HepG2 (cell line): ENCODE measurements at regions not wholly inside any gene's neighbourhood (a gene's known extent, or its start where the extent isn't known, plus 50 kb on each side); places are given as distances from the start of the nearest gene placed in this dataset.

ENCODE experiments used
- ATAC-seq: fragments of 200-7000 bp; cut with Tn5 transposase; 3 replicates; pipeline ENCODE4 v1.9.1; 2020; ENCODE audit warnings: mild to moderate bottlenecking, moderate library complexity
- BruUV-seq: library from RNA; stranded (reverse); fragments of 400-500 nt; replicated peaks from 2 replicates; lab custom pipeline; 2021; lab: Mats Ljungman, UMichigan
- CTCF ChIA-PET: fragments of 300-600 bp; formaldehyde crosslinking; extraction: SDS; loops from one replicate; lab custom pipeline; 2021; ENCODE audit warnings: low total read pairs, inconsistent platforms, low intra/inter-chr PET ratio; lab: Yijun Ruan, JAX
- POLR2A ChIA-PET: fragments of 350-600 bp; sonication (Branson Sonifier 250); formaldehyde crosslinking; loops from one replicate; lab custom pipeline; 2020; ENCODE audit warnings: antibody characterized with exemption, inconsistent platforms; lab: Yijun Ruan, JAX
- DNase-seq: peaks from one replicate; pipeline ENCODE4 v3.0.0-alpha.2; 2015; ENCODE audit warnings: low spot score
- FAIRE-seq: peaks from 3 replicates; lab custom pipeline; 2011; peaks lifted over from hg19 to GRCh38; lab: Jason Lieb, UNC
- H2AFZ ChIP-seq: one replicate; pipeline ENCODE4 v1.6.1; 2011; ENCODE audit warnings: low read length, inconsistent platforms
- H3K27ac ChIP-seq: fragments of 300-600 bp; 3 replicates; pipeline ENCODE4 v1.8.0; 2011; ENCODE audit warnings: mixed run types, mild to moderate bottlenecking, mixed read lengths, low read length, inconsistent platforms; ENCODE audit not compliant: insufficient read depth; ENCODE audit errors: extremely low read length
- H3K27me3 ChIP-seq, 2 experiments: fragments of 200-600 bp in 1 of 2; 2 replicates in 1 of 2; 3 replicates in 1 of 2; pipeline versions ENCODE4 v1.6.0 to v1.8.0; 2011; ENCODE audit warnings: low read length in 2 of 2, mild to moderate bottlenecking in 2 of 2, moderate library complexity in 2 of 2, inconsistent platforms in 1 of 2; ENCODE audit not compliant: insufficient read depth in 2 of 2, control insufficient read depth in 1 of 2
- H3K36me3 ChIP-seq, 2 experiments: fragments of 200-600 bp in 1 of 2; replicated peaks in 1 of 2; 2 replicates in 1 of 2; 3 replicates in 1 of 2; pipeline versions ENCODE4 v1.5.1 to v1.8.0; 2011; ENCODE audit warnings: low read length in 2 of 2, inconsistent platforms in 1 of 2; ENCODE audit not compliant: insufficient read depth in 2 of 2, control insufficient read depth in 1 of 2
- H3K4me1 ChIP-seq: 2 replicates; pipeline ENCODE4 v1.5.1; 2012; ENCODE audit warnings: low read length, inconsistent platforms; ENCODE audit not compliant: insufficient read depth
- H3K4me2 ChIP-seq: 2 replicates; pipeline ENCODE4 v1.6.0; 2011; ENCODE audit warnings: low read depth, low read length, inconsistent platforms
- H3K4me3 ChIP-seq, 3 experiments: fragments of 200-600 bp in 1 of 3; sonication (generic), shearing (Covaris generic) in 1 of 3; replicated peaks in 1 of 3; 2 replicates each; pipeline ENCODE4 v1.5.1; 2011 to 2016; ENCODE audit warnings: low read length in 3 of 3, inconsistent platforms in 2 of 3, low read depth in 2 of 3, mild to moderate bottlenecking in 2 of 3, control low read depth in 1 of 3, mixed read lengths in 1 of 3; ENCODE audit not compliant: insufficient read depth in 1 of 3
- H3K79me2 ChIP-seq: one replicate; pipeline ENCODE4 v1.6.1; 2011; ENCODE audit warnings: low read length, inconsistent platforms; ENCODE audit not compliant: insufficient read depth
- H3K9ac ChIP-seq: 2 replicates; pipeline ENCODE4 v1.6.0; 2011; ENCODE audit warnings: mild to moderate bottlenecking, low read depth, low read length, inconsistent platforms; ENCODE audit not compliant: insufficient read depth
- H3K9me3 ChIP-seq: 2 replicates; pipeline ENCODE4 v1.5.1; 2012; ENCODE audit warnings: mild to moderate bottlenecking, low read length
- H4K20me1 ChIP-seq: 2 replicates; pipeline ENCODE4 v1.6.0; 2011; ENCODE audit warnings: inconsistent platforms, mild to moderate bottlenecking, low read length, moderate library complexity; ENCODE audit not compliant: insufficient read depth
- GMEB1 ChIP-seq: sonication (generic); formaldehyde crosslinking; IDR thresholded peaks from 2 replicates; pipeline ENCODE4 v1.5.1; 2020; ENCODE audit warnings: missing genetic modification reagents, mild to moderate bottlenecking, borderline replicate concordance
- KDM1A ChIP-seq: IDR thresholded peaks from 2 replicates; pipeline ENCODE4 v1.6.1; 2016; ENCODE audit warnings: missing compliant biosample characterization
- MAFF ChIP-seq: IDR thresholded peaks from 2 replicates; pipeline ENCODE4 v1.6.1; 2011; ENCODE audit warnings: low read depth, low read length, improper control_type of control experiment
- MAFK ChIP-seq, 2 experiments: IDR thresholded peaks in 1 of 2; conservative IDR thresholded peaks in 1 of 2; 2 replicates each; pipeline ENCODE4 v1.6.1; 2011; ENCODE audit warnings: improper control_type of control experiment in 2 of 2, low read length in 2 of 2
- MXD1 ChIP-seq: sonication (generic); formaldehyde crosslinking; IDR thresholded peaks from 2 replicates; pipeline ENCODE4 v1.4.0; 2020; ENCODE audit warnings: mild to moderate bottlenecking, missing genetic modification reagents
- NR2F6 ChIP-seq, 2 experiments: IDR thresholded peaks; 2 replicates each; pipeline ENCODE4 v1.6.1; 2016; ENCODE audit warnings: antibody characterized with exemption in 1 of 2, mild to moderate bottlenecking in 1 of 2
- SIX1 ChIP-seq: sonication (generic); formaldehyde crosslinking; IDR thresholded peaks from 2 replicates; pipeline ENCODE4 v1.4.0; 2020; ENCODE audit warnings: missing genetic modification reagents, borderline replicate concordance
- TMF1 ChIP-seq: sonication (generic); formaldehyde crosslinking; IDR thresholded peaks from 2 replicates; pipeline ENCODE4 v1.8.1; 2022; ENCODE audit warnings: low read depth, missing genetic modification reagents
- ZNF567 ChIP-seq: sonication (generic); formaldehyde crosslinking; IDR thresholded peaks from 2 replicates; pipeline ENCODE4 v1.8.1; 2023; ENCODE audit warnings: mild to moderate bottlenecking, missing genetic modification reagents, borderline replicate concordance
- ZNF652 ChIP-seq: IDR thresholded peaks from 2 replicates; pipeline ENCODE4 v1.6.1; 2016; ENCODE audit warnings: low read depth, borderline replicate concordance
- ZNF709 ChIP-seq: sonication (generic); formaldehyde crosslinking; IDR thresholded peaks from 2 replicates; pipeline ENCODE4 v1.5.0; 2020; ENCODE audit warnings: mild to moderate bottlenecking, missing genetic modification reagents
- WGBS: methylation state at CpG from one replicate; pipeline ENCODE4 v1.1.6; 2017; ENCODE audit warnings: low lambda C conversion rate; 5-methylcytosine and 5-hydroxymethylcytosine counted together
- in situ Hi-C: cut with HindIII; loops from 2 replicates; pipeline ENCODE4 v1.10.0; 2017; ENCODE audit warnings: low pct_unique_long_range_greater_than_20kb; ENCODE audit not compliant: extremely low pct_ligation_motif_present
- intact Hi-C: fragments of 100-400 bp; cut with micrococcal nuclease; formaldehyde crosslinking; loops from one replicate; pipeline ENCODE4 v1.10.0; 2022; ENCODE audit not compliant: unreplicated experiment

GRCh38 chr1:87674791-87675190, 346.1 kb downstream of the LMO4 start:
- H3K9me3 ChIP-seq = no peaks in the 10 kb centered on the region
- WGBS = 68% methylated on average over 5 of the region's 5 CpGs
- ATAC-seq (no peak), DNase-seq (no peak)
- no peaks in the 10 kb centered on the region for H3K27me3 ChIP-seq
- no peak overlapping the region for H2AFZ ChIP-seq
- intact Hi-C loops (no loop called here), in situ Hi-C loops (no loop called here)
- no peaks in the 10 kb centered on the region for H3K79me2 ChIP-seq
- BruUV-seq = no TSS peak
- no peak overlapping the region for H3K4me3 ChIP-seq
- H3K4me2 ChIP-seq = no peak overlapping the region
- no peak overlapping the region for H3K27ac ChIP-seq
- TF ChIP-seq TMF1 = no peak
- no peak for TF ChIP-seq GMEB1 (CRISPR knock-in tag)
- no peak for TF ChIP-seq NR2F6 (IDR thresholded peaks at IDR 0.05)
- TF ChIP-seq NR2F6 (CRISPR knock-in tag; IDR thresholded peaks at IDR 0.05) = no peak
- TF ChIP-seq KDM1A (CRISPR knock-in tag) = no peak
- TF ChIP-seq ZNF567 (CRISPR knock-in tag) = no peak
- TF ChIP-seq MAFF = peak; percentile 62
- peak; percentile 56 to 57; a peak in 3 of 4 replicates for TF ChIP-seq MAFK (conservative IDR thresholded peaks at IDR 0.05 in 1 of 2, IDR thresholded peaks at IDR 0.05 in 1 of 2; ENCODE audit: low read length in 2 of 2)
- TF ChIP-seq, all 625 proteins: peak for 2
- ChIA-PET POLR2A (no interaction called here), CTCF (no interaction called here)
- FAIRE-seq = no peak
- H3K36me3 ChIP-seq = no peaks in the 10 kb centered on the region
- no peaks in the 10 kb centered on the region for H3K4me1 ChIP-seq
- H4K20me1 ChIP-seq = no peaks in the 10 kb centered on the region
- no peak overlapping the region for H3K9ac ChIP-seq

GRCh38 chr1:87678266-87678665, 349.6 kb downstream of the LMO4 start:
- TF ChIP-seq ZNF709 (CRISPR knock-in tag) (no peak), ZNF652 (CRISPR knock-in tag) (no peak), SIX1 (CRISPR knock-in tag) (no peak), MXD1 (CRISPR knock-in tag) (no peak)
- ATAC-seq = no peak

More at GRCh38 chr1:87678266-87678665, 349.6 kb downstream of the LMO4 start:
- H3K9me3 ChIP-seq = no peaks in the 10 kb centered on the region
- no peaks in the 10 kb centered on the region for H3K36me3 ChIP-seq
- H2AFZ ChIP-seq = no peak overlapping the region
- H3K4me1 ChIP-seq = no peaks in the 10 kb centered on the region
- DNase-seq = no peak
- no peak overlapping the region for H3K4me3 ChIP-seq
- POLR2A ChIA-PET = no interaction called here
- H3K9ac ChIP-seq = no peak overlapping the region
- no peak overlapping the region for H3K27ac ChIP-seq
- no TSS peak for BruUV-seq
- H3K27me3 ChIP-seq = no peaks in the 10 kb centered on the region
- CTCF ChIA-PET = no interaction called here
- in situ Hi-C loops = no loop called here
- WGBS = 0% methylated on average over 1 of the region's 1 CpG
- intact Hi-C loops = no loop called here
- no peak overlapping the region for H3K4me2 ChIP-seq
- no peaks in the 10 kb centered on the region for H3K79me2 ChIP-seq
- no peaks in the 10 kb centered on the region for H4K20me1 ChIP-seq
- no peak for FAIRE-seq
